ENCODE measurements at regions not wholly inside any gene's neighbourhood (a gene's known extent, or its start where the extent isn't known, plus 50 kb on each side); places are given as distances from the start of the nearest gene placed in this dataset.

GRCh38 chr5:147055850-147056566 lies 177.5 kb upstream of the PPP2R2B start:
- Histone ChIP-seq H3K36me3 (ENCODE audit: low read depth, missing control alignments) (no peaks in the 10 kb centered on the region), H3K9me3 (no peaks in the 10 kb centered on the region), H3K27ac (no peak overlapping the region), H3K4me3 (no peak overlapping the region), H3K4me1 (no peaks in the 10 kb centered on the region), H3K27me3 (no peaks in the 10 kb centered on the region)
- TF ChIP-seq POLR2A (IDR thresholded peaks at IDR 0.05) (no peak), CTCF (IDR thresholded peaks at IDR 0.05) (no peak)
- no peak for DNase-seq
- WGBS, 2 donors = 50 to 60% methylated on average over 9 of the region's 9 CpGs
- intact Hi-C loops (cut with DNase I; ENCODE audit: low total_unique reads) = no loop called here

- H3K27me3 ChIP-seq = no peaks in the 10 kb centered on the region
- no peaks in the 10 kb centered on the region for H3K9me3 ChIP-seq
- TF ChIP-seq POLR2A (IDR thresholded peaks at IDR 0.05) = no peak
- no peak for TF ChIP-seq CTCF (IDR thresholded peaks at IDR 0.05)
- no peak overlapping the region for H3K27ac ChIP-seq
- 80 to 91% methylated on average over 1 of the region's 1 CpG for WGBS, 2 donors
- no peak overlapping the region for H3K4me3 ChIP-seq
- intact Hi-C loops (cut with DNase I; ENCODE audit: low total_unique reads) = no loop called here
- no peaks in the 10 kb centered on the region for H3K4me1 ChIP-seq
- H3K36me3 ChIP-seq (ENCODE audit: low read depth, missing control alignments) = no peaks in the 10 kb centered on the region
- no peak for DNase-seq
Observed at GRCh38 chr5:147057051-147057450, 177.8 kb upstream of the STK32A start.

GRCh38 chr5:147061431-147061830 lies 173.4 kb upstream of the STK32A start:
- H3K27me3 ChIP-seq = no peaks in the 10 kb centered on the region
- no peaks in the 10 kb centered on the region for H3K4me1 ChIP-seq
- H3K4me3 ChIP-seq = no peak overlapping the region
- intact Hi-C loops (cut with DNase I; ENCODE audit: low total_unique reads) = no loop called here
- TF ChIP-seq POLR2A (IDR thresholded peaks at IDR 0.05) (no peak), CTCF (IDR thresholded peaks at IDR 0.05) (no peak)
- H3K27ac ChIP-seq = no peak overlapping the region
- no peaks in the 10 kb centered on the region for H3K36me3 ChIP-seq (ENCODE audit: low read depth, missing control alignments)
- WGBS, 2 donors = 56 to 70% methylated on average over 4 of the region's 4 CpGs
- no peaks in the 10 kb centered on the region for H3K9me3 ChIP-seq
- no peak for DNase-seq

GRCh38 chr5:147062427-147062826 lies 172.4 kb upstream of the STK32A start:
- WGBS, 2 donors = 83 to 88% methylated on average over 4 of the region's 4 CpGs
- TF ChIP-seq POLR2A (IDR thresholded peaks at IDR 0.05) = no peak
- no peak for TF ChIP-seq CTCF (IDR thresholded peaks at IDR 0.05)
- no peak for DNase-seq
- Histone ChIP-seq H3K4me3 (no peak overlapping the region), H3K36me3 (ENCODE audit: low read depth, missing control alignments) (no peaks in the 10 kb centered on the region), H3K27me3 (no peaks in the 10 kb centered on the region), H3K9me3 (no peaks in the 10 kb centered on the region), H3K4me1 (no peaks in the 10 kb centered on the region), H3K27ac (no peak overlapping the region)
- intact Hi-C loops (cut with DNase I; ENCODE audit: low total_unique reads) = no loop called here

GRCh38 chr5:147063943-147064342 lies 170.9 kb upstream of the STK32A start:
- intact Hi-C loops (cut with DNase I; ENCODE audit: low total_unique reads) = no loop called here
- Histone ChIP-seq H3K27me3 (no peaks in the 10 kb centered on the region), H3K9me3 (no peaks in the 10 kb centered on the region), H3K4me1 (no peaks in the 10 kb centered on the region), H3K36me3 (ENCODE audit: low read depth, missing control alignments) (no peaks in the 10 kb centered on the region), H3K27ac (no peak overlapping the region), H3K4me3 (no peak overlapping the region)
- WGBS, 2 donors = 79 to 86% methylated on average over 2 of the region's 2 CpGs
- no peak for DNase-seq
- no peak for TF ChIP-seq CTCF (IDR thresholded peaks at IDR 0.05)
